Motor neuron (in vitro differentiated cells): ENCODE measurements at regions not wholly inside any gene's neighbourhood (a gene's known extent, or its start where the extent isn't known, plus 50 kb on each side); places are given as distances from the start of the nearest gene placed in this dataset.
"Not testable (repeated sequence)": the region's sequence is repeated elsewhere in the genome, so short reads cannot be mapped to it uniquely, and the experiment has no call there.

Experiments used
- ATAC-seq, 8 experiments: fragments of 200-7000 bp; cut with Tn5 transposase; replicated peaks in 6 of 8; 2 replicates each; pipeline ENCODE4 v1.8.0; 2021; ENCODE audit warnings: mild to moderate bottlenecking in 8 of 8, moderate library complexity in 8 of 8
- H3K27ac ChIP-seq, 2 donors: fragments of 250-450 bp; sonication (Bioruptor Pico); 2 replicates each; pipeline ENCODE4 v1.9.0; 2021; ENCODE audit warnings: antibody characterized with exemption in 2 of 2, mild to moderate bottlenecking in 2 of 2, moderate library complexity in 1 of 2
- H3K4me1 ChIP-seq, 2 donors: fragments of 250-450 bp; sonication (Bioruptor Pico); replicated peaks in 1 of 2; 2 replicates each; pipeline ENCODE4 v1.6.1; 2021; ENCODE audit warnings: antibody characterized with exemption in 2 of 2, mild to moderate bottlenecking in 2 of 2, moderate library complexity in 1 of 2
- H3K4me3 ChIP-seq, 5 donors: fragments of 250-450 bp; sonication (Bioruptor Pico); 2 replicates each; pipeline ENCODE4 v1.9.0; 2021; ENCODE audit warnings: antibody characterized with exemption in 5 of 5, mild to moderate bottlenecking in 5 of 5, moderate library complexity in 4 of 5
- WGBS, 10 experiments: fragments of 450-650 bp; shearing (Covaris generic); methylation state at CpG; one replicate each; pipeline ENCODE4 v1.0.0; 2022; 5-methylcytosine and 5-hydroxymethylcytosine counted together
- in situ Hi-C, 9 experiments: fragments of 400-800 bp; cut with MboI; loops; one replicate each; pipeline ENCODE4 v1.15.0; 2021; ENCODE audit warnings: low sequenced_read_pairs in 9 of 9, low pct_unique_long_range_greater_than_20kb in 2 of 9; ENCODE audit not compliant: unreplicated experiment in 9 of 9

GRCh38 chr3:82542556-82542955, 781.1 kb upstream of the GBE1 start:
- H3K27ac ChIP-seq, in situ Hi-C loops, H3K4me1 ChIP-seq, H3K4me3 ChIP-seq, ATAC-seq: not testable (repeated sequence)
- WGBS, 10 experiments = 37 to 100% (median 97%) methylated on average over 1 to 2 of the region's 2 CpGs; no CpG with 5 or more reads in 2 of the 10 experiments

DNA sequence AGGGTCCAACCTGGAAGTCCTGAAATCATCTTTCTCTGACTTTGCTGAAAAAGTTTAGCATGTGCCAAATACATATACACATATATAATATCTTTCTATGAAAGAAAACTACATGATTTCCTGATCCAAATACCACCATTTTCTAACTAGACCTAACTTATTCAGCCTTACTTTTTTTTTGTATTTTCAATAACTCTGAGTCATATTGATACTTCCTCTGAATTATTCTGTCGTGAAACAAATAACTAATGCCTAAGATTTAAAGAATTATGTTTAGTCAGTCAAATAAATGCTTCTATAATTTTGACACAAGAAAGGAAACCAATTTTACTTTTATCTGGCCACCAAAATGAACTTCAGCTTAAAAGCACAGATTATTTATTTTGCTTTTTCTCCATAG, 760.2 kb upstream of the GBE1 start:
- in situ Hi-C loops = no loop called here
- no peaks in the 10 kb centered on the region for H3K4me1 ChIP-seq
- no peak overlapping the region for H3K27ac ChIP-seq
- WGBS, 10 experiments = 0 to 100% (median 54%) methylated on average over 1 of the region's 1 CpG; no CpG with 5 or more reads in 1 of the 10 experiments
- no peak for ATAC-seq
- no peak overlapping the region for H3K4me3 ChIP-seq

- ATAC-seq = no peak
- Histone ChIP-seq H3K4me1 (no peaks in the 10 kb centered on the region), H3K27ac (no peak overlapping the region), H3K4me3 (no peak overlapping the region)
- in situ Hi-C loops = no loop called here
- 7 to 93% (median 61%) methylated on average over 1 to 2 of the region's 2 CpGs; no CpG with 5 or more reads in 2 of the 10 experiments for WGBS, 10 experiments
Observed at GRCh38 chr3:82520846-82521245, 759.4 kb upstream of the GBE1 start.

DNA sequence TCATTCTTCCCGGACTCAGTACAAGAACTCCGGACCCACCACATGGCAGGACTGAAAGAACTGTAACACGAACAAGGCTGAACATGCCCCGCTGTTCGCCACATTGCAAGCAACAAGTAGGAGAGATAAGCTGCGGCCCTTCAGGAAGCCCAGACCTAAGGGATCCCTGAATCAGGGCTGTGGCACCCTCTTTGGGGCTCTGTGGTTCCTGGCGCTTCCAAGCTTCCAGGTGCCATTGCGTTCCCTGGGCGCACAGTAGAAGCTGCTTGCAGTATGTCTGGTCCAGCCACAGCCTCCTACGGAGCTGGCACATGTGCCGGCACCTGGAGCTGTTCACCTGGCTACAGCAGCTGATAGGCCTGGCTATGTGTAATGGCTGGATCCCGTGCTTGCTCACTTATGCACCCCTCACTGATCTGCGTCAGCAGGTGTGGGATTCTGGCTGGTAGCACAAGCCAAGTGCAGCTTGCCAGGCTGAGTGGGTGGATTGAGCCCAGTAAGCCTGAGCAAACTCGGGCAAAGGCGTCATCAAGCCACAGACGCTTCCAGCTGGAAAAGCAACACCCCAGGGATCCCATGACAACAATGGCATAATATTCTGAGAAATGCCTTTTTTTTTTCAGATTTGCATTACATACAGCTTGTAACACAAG, 748.6 kb upstream of the GBE1 start:
- Histone ChIP-seq H3K4me3 (no peak overlapping the region), H3K4me1 (no peaks in the 10 kb centered on the region), H3K27ac (no peak overlapping the region)
- in situ Hi-C loops = no loop called here
- 29 to 100% (median 91%) methylated on average over 1 to 9 of the region's 16 CpGs for WGBS, 10 experiments
- ATAC-seq = no peak

GRCh38 chr3:82509106-82509842, 747.8 kb upstream of the GBE1 start:
- Histone ChIP-seq H3K27ac (no peak overlapping the region), H3K4me3 (no peak overlapping the region), H3K4me1 (no peaks in the 10 kb centered on the region)
- ATAC-seq = no peak
- in situ Hi-C loops = no loop called here
- 13 to 100% (median 83%) methylated on average over 1 to 4 of the region's 9 CpGs; no CpG with 5 or more reads in 5 of the 10 experiments for WGBS, 10 experiments

DNA sequence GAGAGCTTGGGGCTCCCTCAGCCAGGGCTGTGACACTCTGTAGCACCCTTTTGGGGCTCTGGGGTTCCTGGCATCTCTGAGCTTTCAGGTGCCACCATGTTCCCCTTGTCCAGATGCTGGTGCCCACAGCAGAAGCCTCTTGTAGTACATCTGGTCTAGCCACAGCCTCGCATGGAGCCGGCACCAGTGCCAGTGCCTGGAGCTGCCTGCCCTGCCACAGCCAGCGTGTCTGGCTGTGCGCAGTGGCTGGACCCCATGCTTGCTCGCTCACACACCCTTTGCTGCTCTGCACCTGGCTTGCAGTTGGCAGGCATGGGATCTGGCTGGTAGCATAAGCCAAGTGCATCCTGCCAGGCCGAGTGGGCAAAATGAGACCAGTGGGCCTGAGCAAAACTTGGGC, 744.8 kb upstream of the GBE1 start:
- Histone ChIP-seq H3K4me3 (no peak overlapping the region), H3K4me1 (no peaks in the 10 kb centered on the region), H3K27ac (no peak overlapping the region)
- in situ Hi-C loops = no loop called here
- WGBS, 10 experiments = 40 to 100% (median 86%) methylated on average over 1 to 6 of the region's 6 CpGs; no CpG with 5 or more reads in 3 of the 10 experiments
- no peak for ATAC-seq

- Histone ChIP-seq H3K4me3 (no peak overlapping the region), H3K4me1 (no peaks in the 10 kb centered on the region), H3K27ac (no peak overlapping the region)
- ATAC-seq = no peak
- WGBS, 10 experiments = 0 to 100% (median 70%) methylated on average over 1 to 7 of the region's 17 CpGs; no CpG with 5 or more reads in 2 of the 10 experiments
- in situ Hi-C loops = no loop called here
Observed at GRCh38 chr3:82505079-82505756, 743.8 kb upstream of the GBE1 start.

GRCh38 chr3:82498186-82498585, 736.7 kb upstream of the GBE1 start:
- WGBS, 10 experiments = 18 to 100% (median 67%) methylated on average over 1 to 9 of the region's 11 CpGs; no CpG with 5 or more reads in 3 of the 10 experiments
- no peak for ATAC-seq

GRCh38 chr3:82496890-82497560, 735.6 kb upstream of the GBE1 start:
- Histone ChIP-seq H3K4me1 (no peaks in the 10 kb centered on the region), H3K4me3 (no peak overlapping the region), H3K27ac (no peak overlapping the region)
- WGBS, 10 experiments = 5 to 91% (median 67%) methylated on average over 4 to 8 of the region's 8 CpGs; no CpG with 5 or more reads in 1 of the 10 experiments
- in situ Hi-C loops = no loop called here
- ATAC-seq = peak in 1 of 8 experiments; percentile 51

More at GRCh38 chr3:82498186-82498585, 736.7 kb upstream of the GBE1 start:
- Histone ChIP-seq H3K4me3 (no peak overlapping the region), H3K4me1 (no peaks in the 10 kb centered on the region), H3K27ac (no peak overlapping the region)
- in situ Hi-C loops = no loop called here

DNA sequence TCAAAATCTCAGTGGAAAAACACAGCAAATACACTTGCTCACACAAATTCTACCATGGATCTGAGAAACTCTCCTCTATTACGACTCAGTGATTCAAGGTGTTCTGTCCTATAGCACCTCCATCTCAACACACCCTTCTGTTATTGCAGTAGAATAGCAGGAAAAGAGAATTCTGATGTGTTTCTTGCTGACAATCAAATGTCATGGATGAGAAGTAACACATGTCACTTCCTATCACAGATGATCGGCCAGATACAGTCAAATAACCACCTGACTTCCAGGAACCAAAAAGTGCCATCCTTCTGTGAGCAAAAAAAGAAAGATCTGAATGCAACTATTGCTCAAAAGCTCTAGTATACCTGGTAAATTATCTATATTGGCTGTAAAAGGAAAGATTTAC, 734.2 kb upstream of the GBE1 start:
- H3K27ac ChIP-seq = no peak overlapping the region
- in situ Hi-C loops = no loop called here
- H3K4me3 ChIP-seq = no peak overlapping the region
- ATAC-seq = no peak
- no peaks in the 10 kb centered on the region for H3K4me1 ChIP-seq
- 0 to 100% (median 45%) methylated on average over 1 to 2 of the region's 2 CpGs; no CpG with 5 or more reads in 2 of the 10 experiments for WGBS, 10 experiments

DNA sequence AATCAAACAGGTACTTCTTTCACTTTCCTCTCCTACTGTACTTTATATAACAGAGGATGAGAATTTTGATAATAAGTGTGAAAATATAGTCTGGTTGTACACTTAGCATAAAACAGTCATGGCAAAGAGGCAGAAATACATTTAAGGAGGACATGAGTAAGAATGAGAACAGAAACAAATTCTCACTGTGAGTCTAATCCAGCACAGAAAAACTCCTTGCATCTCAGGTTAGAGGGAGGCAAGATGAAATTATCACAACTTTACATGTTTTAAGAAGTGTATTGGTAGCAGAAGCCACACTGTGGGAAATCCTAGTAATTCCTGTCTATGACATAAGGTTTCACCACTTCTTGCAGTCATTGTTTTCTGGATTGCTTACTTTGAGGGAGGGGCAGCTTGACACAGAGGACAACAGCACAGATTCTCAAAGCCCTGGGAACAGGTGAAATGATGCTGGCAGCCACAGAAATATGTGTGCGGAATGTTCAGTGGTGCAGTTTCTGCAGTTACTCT, 733.6 kb upstream of the GBE1 start:
- in situ Hi-C loops = no loop called here
- H3K27ac ChIP-seq = no peak overlapping the region
- WGBS, 10 experiments = 33 to 100% (median 94%) methylated on average over 1 of the region's 1 CpG; no CpG with 5 or more reads in 6 of the 10 experiments
- no peaks in the 10 kb centered on the region for H3K4me1 ChIP-seq
- no peak overlapping the region for H3K4me3 ChIP-seq
- ATAC-seq = no peak

DNA sequence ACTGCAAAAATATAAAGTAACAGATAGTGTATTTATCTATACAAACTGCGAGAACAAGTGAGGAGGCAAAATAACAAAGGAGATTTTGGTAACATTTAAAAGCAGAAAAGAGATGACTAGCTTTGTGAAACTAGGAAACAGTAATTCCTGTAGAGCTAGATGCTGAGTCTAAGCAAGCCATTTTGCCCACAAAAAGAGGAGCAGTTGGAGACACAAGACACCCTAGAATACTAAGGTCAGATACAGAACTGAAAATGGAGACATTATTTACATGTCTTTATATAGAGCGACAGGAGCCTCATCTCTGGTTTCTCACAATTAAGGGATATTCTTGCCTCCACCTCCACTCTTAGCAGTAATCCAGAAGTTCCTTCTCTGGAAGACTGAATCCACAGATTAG, 732.4 kb upstream of the GBE1 start:
- WGBS, 10 experiments = 0 to 100% (median 80%) methylated on average over 1 to 2 of the region's 2 CpGs
- Histone ChIP-seq H3K4me3 (no peak overlapping the region), H3K27ac (no peak overlapping the region), H3K4me1 (no peaks in the 10 kb centered on the region)
- ATAC-seq = no peak
- in situ Hi-C loops = no loop called here

DNA sequence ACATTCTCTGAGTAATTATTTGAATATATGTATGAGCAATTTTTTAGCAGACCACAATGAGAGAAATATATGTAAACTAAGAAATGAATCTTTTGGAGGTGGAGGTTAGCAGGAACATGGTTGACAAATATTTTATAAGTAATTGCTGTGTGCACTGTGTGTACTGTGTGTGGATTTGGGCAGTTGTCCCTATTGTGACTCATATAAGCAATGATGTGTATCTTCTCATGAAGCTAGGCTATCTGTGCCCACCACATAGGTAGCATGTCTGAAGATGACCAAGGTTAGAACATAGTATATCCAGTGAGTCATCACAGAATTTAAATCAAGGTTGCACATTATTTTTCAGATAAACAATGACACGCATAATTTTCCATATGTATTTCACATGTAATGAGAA, 713.9 kb upstream of the GBE1 start:
- peaks cover 0 to 2% of the 10 kb centered on the region in 2 donors for H3K4me1 ChIP-seq
- WGBS, 10 experiments = 0 to 100% (median 85%) methylated on average over 1 of the region's 1 CpG; no CpG with 5 or more reads in 4 of the 10 experiments
- no peak for ATAC-seq

More for the DNA sequence above, 713.9 kb upstream of the GBE1 start:
- Histone ChIP-seq H3K27ac (no peak overlapping the region), H3K4me3 (no peak overlapping the region)
- in situ Hi-C loops = no loop called here
